ENCODE measurements at regions not wholly inside any gene's neighbourhood (a gene's known extent, or its start where the extent isn't known, plus 50 kb on each side); places are given as distances from the start of the nearest gene placed in this dataset.
"Not testable (repeated sequence)": the region's sequence is repeated elsewhere in the genome, so short reads cannot be mapped to it uniquely, and the experiment has no call there.

DNA sequence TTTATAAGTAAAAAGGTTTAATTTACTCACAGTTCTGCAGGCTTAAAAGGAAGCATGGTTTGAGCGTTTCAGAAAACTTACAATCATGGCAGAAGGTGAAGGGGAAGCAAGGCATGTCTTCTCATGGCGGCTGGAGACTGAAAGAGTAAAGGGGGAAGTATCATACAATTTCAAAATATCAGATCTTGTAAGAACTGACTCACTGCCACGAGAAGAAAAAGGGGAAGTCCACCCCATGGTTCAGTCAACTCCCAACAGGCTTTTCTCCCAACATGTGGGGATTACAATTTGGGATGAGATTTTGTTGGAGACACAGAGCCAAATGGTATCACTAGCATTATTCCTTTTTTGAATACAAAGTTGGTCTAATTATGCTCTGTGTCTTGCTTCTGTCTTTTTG, 627.9 kb upstream of the ST8SIA4 start:
- Histone ChIP-seq H3K9me1 (replicated peaks; ENCODE audit: control insufficient read depth, extremely low read depth, insufficient read depth, low read length) (no peaks in the 10 kb centered on the region), H3K36me3 (ENCODE audit: control insufficient read depth in 2 of 2, extremely low read depth in 1 of 2, insufficient read depth in 2 of 2, low read length in 2 of 2) (no peaks in the 10 kb centered on the region), H3K9me3 (replicated peaks; ENCODE audit: control insufficient read depth, insufficient read depth, low read length) (no peaks in the 10 kb centered on the region), H2AFZ (ENCODE audit: low read depth, low read length) (no peak overlapping the region), H3K4me3 (replicated peaks in 1 of 3; ENCODE audit: insufficient read depth in 1 of 3, low read depth in 1 of 3, low read length in 3 of 3) (no peak overlapping the region), H3K79me2 (ENCODE audit: control insufficient read depth, insufficient read depth, low read length) (no peaks in the 10 kb centered on the region), H3K4me2 (ENCODE audit: insufficient read depth, low read length) (no peak overlapping the region), H3K27ac (ENCODE audit: insufficient read depth, low read depth, low read length) (no peak overlapping the region), H4K20me1 (replicated peaks; ENCODE audit: control insufficient read depth, extremely low read depth, insufficient read depth, low read length) (no peaks in the 10 kb centered on the region), H3K27me3 (ENCODE audit: control insufficient read depth in 2 of 2, insufficient read depth in 2 of 2, low read length in 2 of 2) (no peaks in the 10 kb centered on the region), H3K4me1 (ENCODE audit: control insufficient read depth, extremely low read depth, insufficient read depth, low read length) (no peaks in the 10 kb centered on the region), H3K9ac (replicated peaks; ENCODE audit: extremely low read depth, insufficient read depth, low read length) (no peak overlapping the region)
- ChIA-PET CTCF (no interaction called here), POLR2A (no interaction called here)
- TF ChIP-seq JUN (IDR thresholded peaks at IDR 0.05; ENCODE audit: borderline replicate concordance, insufficient read depth, insufficient read length, low read depth) (no peak), GATA2 (IDR thresholded peaks at IDR 0.05; ENCODE audit: insufficient read depth, insufficient read length, low read depth, low read length) (no peak), FOS (IDR thresholded peaks at IDR 0.05; ENCODE audit: borderline replicate concordance, insufficient read depth, low read length) (no peak), POLR2AphosphoS5 (IDR thresholded peaks at IDR 0.05; ENCODE audit: insufficient read depth, low read depth, low read length) (no peak), EZH2 (IDR thresholded peaks at IDR 0.05; ENCODE audit: borderline replicate concordance, low read depth, low read length, severe bottlenecking) (no peak), POLR2A (IDR thresholded peaks at IDR 0.05; ENCODE audit: low read depth, low read length) (no peak)
- DNase-seq (ENCODE audit: low read depth, low spot score) (no peak), FAIRE-seq (no peak)
- intact Hi-C loops (cut with micrococcal nuclease) (no loop called here), dilution Hi-C loops (cut with MboI; ENCODE audit: extremely low pct_ligation_motif_present, low sequenced_read_pairs) (no loop called here)
- BruUV-seq (replicated peaks), result no TSS peak

DNA sequence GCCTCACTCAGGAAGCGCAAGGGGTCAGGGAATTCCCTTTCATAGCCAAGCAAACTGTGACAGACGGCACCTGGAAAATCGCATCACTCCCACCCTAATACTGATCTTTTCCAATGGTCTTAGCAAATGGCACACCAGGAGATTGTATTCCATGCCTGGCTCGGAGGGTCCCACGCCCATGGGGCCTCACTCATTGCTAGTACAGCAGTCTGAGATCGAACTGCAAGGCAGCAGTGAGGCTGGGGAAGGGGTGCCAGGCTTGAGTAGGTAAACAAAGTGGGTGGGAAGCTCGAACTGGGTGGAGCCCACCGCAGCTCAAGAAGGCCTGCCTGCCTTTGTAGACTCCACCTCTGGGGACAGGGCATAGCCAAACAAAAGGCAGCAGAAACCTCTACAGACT, 626.0 kb upstream of the ST8SIA4 start:
- CTCF ChIA-PET; POLR2A ChIA-PET; dilution Hi-C loops (cut with MboI; ENCODE audit: extremely low pct_ligation_motif_present, low sequenced_read_pairs): not testable (repeated sequence)

More for the DNA sequence above, 626.0 kb upstream of the ST8SIA4 start:
- H3K4me3 ChIP-seq (replicated peaks in 1 of 3; ENCODE audit: insufficient read depth in 1 of 3, low read depth in 1 of 3, low read length in 3 of 3); BruUV-seq (replicated peaks); H3K9me1 ChIP-seq (replicated peaks; ENCODE audit: control insufficient read depth, extremely low read depth, insufficient read depth, low read length); H3K9me3 ChIP-seq (replicated peaks; ENCODE audit: control insufficient read depth, insufficient read depth, low read length); H3K79me2 ChIP-seq (ENCODE audit: control insufficient read depth, insufficient read depth, low read length); H3K9ac ChIP-seq (replicated peaks; ENCODE audit: extremely low read depth, insufficient read depth, low read length); H2AFZ ChIP-seq (ENCODE audit: low read depth, low read length); FAIRE-seq; intact Hi-C loops (cut with micrococcal nuclease); H3K27ac ChIP-seq (ENCODE audit: insufficient read depth, low read depth, low read length); H3K4me1 ChIP-seq (ENCODE audit: control insufficient read depth, extremely low read depth, insufficient read depth, low read length); H3K4me2 ChIP-seq (ENCODE audit: insufficient read depth, low read length); DNase-seq (ENCODE audit: low read depth, low spot score); H3K27me3 ChIP-seq (ENCODE audit: control insufficient read depth in 2 of 2, insufficient read depth in 2 of 2, low read length in 2 of 2); H4K20me1 ChIP-seq (replicated peaks; ENCODE audit: control insufficient read depth, extremely low read depth, insufficient read depth, low read length); H3K36me3 ChIP-seq (ENCODE audit: control insufficient read depth in 2 of 2, extremely low read depth in 1 of 2, insufficient read depth in 2 of 2, low read length in 2 of 2): not testable (repeated sequence)
